NCI-H82 treated with DMSO at 0.1 percent for 48 hours (cell line): ENCODE measurements at regions not wholly inside any gene's neighbourhood (a gene's known extent, or its start where the extent isn't known, plus 50 kb on each side); places are given as distances from the start of the nearest gene placed in this dataset.

ENCODE experiments used
- DNase-seq: peaks from one replicate; lab custom pipeline; 2025; ENCODE audit not compliant: unreplicated experiment; lab: John Stamatoyannopoulos, UW

DNA sequence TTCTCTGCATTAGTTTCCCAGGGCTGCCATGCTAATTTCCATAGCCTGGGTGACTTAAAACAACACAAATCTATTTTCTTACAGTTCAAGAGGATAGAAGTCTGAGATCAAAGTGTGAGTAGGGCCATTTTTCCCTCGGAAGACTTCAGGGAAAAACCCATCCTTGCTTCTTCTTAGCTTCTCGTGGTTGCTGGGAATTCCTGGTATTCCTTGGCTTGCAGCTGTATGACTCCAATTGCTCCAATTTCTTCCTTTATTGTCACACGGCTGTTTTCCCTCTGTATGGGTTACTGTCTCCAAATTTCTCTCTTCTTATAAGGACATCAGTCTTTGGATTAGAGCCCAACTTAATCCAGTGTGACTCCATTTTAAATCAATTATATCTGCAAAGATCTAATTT is 128.4 kb upstream of the JAG1 start:
- DNase-seq, result no peak

DNA sequence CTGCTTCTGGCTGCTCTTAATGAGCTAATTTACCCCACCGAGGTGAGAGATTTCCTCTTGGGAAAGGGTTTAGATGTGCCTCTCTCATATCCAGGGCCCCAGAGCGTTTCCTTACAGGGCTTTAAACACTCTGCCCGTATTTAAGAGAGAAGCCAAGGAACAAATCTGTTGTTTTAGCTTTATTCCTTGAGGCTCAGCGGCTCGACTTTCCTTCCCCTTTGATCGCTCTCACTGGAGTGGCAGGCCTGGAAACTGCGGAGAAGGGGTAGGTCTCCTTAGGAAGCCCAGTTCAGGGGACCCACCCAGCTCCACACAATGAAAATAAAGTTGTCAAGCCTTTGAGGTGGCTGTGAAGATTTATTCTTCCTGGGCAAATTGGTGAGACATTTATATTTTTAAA is 132.0 kb upstream of the JAG1 start:
- DNase-seq, result no peak

DNA sequence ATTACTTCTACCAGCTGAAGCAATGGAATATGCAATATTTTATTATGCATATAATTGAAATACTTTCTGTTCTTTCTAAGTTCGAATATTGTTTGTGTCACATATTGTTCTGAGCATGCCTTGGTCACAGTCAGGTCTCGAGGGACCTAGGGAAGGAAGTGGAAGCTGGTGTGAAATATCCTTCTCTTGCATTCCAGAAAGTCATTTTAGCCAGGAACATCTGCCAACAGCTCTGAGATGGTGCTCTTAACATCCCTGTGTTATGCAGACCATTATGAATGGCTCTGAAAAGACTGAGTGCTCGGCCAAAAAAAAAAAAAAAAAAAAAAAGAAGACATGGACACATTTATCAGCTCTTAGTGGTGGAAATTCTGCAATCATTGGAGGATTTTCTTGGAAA is 132.7 kb upstream of the JAG1 start:
- no peak for DNase-seq

DNA sequence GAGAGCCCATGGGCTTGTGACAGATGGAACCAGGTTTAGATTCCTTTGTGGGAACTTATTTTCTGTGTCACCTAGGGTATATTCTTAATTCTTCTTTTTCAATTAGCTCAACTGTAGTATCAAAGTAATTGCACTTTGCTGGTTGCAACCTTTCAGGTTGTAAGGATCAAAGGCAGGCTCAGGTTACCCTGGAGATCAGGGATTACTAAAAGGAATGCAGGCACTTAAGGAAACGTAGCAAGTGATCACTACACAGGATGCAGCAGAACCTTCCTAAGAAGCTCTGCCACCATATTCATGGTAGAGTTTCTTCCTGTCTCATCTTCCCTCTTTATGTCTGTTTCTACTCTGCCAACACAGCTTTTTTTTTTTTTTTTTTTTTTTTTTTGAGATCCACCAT is 133.2 kb upstream of the JAG1 start:
- DNase-seq, result no peak

DNA sequence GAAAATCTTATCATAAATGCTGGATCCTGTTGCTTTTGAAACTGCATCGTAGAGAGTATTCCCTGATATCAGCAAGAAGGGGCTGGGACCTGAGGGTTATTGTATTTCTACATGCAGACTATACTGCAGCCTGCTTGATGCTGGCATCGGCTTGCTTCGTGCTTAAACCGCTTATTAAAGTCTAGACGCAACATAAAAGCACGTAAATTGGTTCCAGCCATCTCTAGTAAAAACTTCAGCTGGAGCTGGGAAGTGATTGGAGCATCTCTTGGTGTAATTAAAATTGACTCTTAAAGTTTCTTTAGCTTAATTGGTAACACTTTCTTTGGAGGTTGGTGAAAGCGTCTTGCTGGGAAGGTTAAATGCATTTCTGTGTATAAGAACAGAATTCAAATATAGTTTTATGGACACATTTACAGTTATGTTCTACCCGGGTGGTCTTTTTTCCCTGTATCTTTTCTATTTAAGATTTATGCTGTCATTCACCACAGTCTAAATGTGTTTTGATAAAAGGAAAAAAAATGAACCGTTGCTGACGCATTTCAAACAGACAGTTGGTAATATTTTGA is 139.0 kb upstream of the JAG1 start:
- no peak for DNase-seq

DNA sequence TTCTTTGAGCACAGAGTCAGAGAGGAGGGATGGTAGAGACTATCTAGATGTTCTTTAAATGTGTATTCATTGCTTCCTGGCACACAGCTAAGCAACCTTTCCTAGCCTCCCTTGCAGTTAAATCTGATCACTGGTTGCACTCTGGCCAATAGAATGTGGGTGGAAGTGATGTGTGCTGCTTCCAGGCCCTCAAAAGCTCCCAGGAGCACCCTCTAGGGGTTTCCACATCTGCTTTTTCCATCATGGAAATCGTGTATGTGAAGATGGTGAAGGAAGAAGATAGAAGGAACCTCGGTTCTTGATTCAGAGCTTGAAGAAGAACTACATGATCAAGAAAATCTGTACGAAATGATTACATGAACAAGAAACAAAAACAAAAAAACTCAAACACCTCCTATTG is 149.8 kb upstream of the JAG1 start:
- DNase-seq, result no peak

DNA sequence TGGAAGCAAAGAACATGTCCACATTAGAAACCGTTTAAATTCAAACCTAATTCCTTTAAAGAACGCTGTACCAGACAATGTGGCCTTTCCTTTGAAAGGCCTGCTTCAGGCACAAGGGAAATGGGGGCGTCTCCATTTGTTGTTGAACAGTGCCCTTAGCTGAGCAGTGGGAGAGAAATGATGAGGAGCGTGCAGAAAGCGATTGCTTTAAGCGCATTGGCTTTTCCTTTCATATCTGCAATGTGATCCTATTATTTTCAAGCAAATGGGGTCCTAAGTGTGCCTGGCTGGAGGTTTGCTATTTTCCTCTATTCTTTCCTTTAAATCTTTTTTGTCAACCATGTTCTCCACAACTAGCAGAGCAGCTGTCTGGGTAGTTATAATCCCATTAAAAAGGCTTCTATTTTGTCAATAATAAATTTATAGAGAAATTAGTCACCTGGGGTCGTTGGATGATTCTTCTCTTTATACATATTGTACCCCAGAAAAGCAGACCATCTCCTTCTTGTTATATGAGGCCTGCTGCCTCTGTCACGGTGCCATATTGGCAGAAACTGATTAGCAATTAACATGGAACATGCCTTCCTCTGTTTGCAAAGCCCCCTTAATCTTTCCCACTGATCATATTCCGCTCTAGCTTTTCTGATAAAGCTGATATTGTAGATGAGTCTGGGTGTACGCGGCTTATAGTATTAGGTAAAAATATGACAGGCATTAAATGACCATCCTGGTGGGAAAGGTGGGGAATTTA is 151.1 kb upstream of the JAG1 start:
- DNase-seq, result no peak

DNA sequence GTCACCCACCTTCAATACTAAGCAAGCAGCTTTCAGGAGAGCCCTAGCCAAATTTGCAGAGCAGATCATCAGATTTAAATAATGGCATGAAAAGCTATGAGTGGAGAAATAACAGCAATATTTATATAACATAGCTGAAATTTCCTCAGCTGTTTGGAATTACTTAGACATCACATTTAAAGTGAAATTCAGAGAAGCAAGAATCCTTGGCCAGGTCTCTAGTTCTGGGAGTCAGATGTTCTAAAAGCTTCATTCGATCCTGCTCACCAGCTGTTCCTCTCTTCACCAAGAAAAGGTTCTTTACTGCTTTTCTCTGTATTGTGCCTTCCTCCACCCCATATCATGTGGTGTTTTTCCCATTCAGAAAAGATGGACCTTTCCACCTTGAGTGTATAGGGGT is 152.3 kb upstream of the JAG1 start:
- DNase-seq, result no peak

DNA sequence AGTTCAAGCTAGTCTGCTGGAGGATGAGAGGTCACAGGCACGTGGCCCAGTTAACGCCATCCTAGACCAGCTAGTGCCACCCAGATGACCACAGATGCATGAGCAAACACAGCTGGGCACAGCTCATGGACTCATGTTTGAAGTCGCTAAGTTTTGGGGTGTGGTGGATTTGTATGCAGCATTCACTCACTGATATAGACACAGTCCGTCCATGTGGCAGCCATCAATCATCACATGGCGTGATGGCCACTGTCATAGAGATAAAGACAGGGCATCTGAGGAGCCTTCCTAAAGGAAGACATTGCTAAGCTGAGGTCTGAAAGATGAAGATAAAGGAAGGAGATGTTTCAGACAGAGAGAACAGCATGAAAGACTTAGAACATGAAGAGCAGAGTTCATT is 154.4 kb upstream of the JAG1 start:
- no peak for DNase-seq

DNA sequence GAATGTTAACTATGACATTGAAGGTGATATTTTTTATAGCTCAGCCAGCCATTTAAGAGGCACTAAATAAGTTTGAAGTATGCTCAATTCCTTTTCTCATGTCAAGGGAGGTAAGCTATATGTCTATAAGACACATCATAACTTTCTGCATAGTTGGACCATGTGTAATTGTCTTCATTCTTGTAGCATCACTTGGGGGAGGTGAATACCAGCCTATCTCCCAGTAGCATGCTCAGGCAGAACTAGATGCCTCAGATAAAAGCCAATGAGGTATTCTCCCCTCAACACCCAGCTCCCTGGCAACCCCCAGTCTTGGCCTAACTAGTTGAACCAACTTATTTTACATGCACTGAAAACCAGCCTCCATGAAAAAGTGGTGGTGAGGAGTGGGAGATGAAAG is 158.3 kb upstream of the JAG1 start:
- no peak for DNase-seq

DNA sequence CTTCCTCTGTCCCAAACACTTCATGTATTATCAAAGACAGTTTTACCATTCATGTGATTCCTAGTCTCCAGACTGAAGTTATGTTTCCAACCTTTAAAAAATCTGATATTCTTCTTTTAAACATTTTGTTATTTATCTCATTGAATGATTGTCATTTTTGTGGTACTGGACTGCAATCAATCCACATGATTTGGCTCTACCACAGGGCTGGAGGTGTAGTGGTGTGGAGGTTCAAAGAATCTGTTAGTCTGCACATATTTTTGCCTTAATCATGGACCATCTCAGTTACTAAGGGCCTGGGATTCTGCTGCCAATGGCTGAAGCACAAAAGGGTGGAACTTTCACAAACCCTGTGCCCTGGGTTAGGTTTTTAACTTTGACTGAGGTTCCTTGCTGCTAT is 164.1 kb upstream of the JAG1 start:
- DNase-seq, result no peak

DNA sequence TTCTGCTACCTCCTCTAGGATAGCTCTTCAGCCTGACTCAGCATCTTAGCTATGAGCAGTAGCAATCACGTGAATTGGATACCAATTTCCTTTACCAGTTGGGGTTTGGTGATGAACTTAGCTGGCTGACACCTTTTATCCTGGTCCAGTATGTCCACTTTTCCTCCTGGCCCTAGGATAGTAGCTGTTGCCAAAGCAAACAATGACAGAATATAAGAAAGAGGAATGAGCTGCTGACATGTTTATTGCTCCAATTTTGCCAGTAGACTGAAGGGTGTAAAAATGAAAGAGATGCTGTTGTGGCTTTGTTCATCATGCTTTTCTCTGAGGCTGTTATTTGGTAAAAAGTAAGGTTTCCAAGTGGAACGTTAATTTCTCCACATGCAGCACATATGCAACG is 168.3 kb upstream of the JAG1 start:
- no peak for DNase-seq

DNA sequence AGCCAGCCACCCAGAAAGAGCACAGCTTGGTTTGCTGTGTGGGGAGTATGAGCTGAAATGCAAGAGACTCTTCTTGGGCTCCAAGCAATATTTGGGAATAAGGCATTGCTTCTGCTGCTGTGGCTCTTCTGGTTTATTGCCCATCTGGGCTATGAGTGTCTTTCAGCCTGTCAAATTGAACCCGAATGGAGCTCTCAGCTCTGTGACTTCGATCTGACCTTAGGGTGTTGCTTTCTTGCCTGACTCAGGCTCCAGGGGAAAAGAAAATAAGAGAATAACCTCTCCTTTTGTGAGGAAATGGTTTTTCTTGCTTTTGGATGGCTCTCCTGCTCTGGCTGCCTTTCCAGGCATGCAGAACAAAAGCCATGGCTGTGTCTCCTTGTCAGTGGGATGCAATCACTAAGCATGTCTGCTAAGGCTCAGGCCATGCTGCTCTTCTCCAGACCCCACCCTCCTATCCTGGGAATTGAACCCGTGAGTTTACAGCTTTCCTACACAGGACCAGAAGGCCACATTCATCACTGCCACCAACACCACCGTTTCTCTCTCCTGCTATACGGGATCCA is 169.4 kb upstream of the JAG1 start:
- DNase-seq, result no peak

DNA sequence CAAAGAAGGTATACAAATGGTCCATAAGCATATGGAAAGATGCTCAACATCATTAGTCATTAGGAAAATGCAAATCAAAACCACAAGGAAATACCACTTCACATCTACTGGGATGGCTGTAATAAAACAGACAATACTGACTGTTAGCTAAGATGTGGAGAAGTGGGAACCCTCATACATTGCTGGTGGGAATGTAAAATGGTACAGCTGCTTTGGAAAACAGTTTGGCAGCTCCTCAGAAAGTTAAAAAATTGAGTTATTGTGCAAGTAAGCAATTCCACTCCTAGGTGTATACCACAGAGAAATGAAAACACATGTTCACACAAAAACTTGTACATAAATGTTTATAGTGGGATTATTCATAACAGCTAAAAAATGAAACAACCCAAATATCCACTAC is 173.0 kb upstream of the JAG1 start:
- DNase-seq, result no peak

DNA sequence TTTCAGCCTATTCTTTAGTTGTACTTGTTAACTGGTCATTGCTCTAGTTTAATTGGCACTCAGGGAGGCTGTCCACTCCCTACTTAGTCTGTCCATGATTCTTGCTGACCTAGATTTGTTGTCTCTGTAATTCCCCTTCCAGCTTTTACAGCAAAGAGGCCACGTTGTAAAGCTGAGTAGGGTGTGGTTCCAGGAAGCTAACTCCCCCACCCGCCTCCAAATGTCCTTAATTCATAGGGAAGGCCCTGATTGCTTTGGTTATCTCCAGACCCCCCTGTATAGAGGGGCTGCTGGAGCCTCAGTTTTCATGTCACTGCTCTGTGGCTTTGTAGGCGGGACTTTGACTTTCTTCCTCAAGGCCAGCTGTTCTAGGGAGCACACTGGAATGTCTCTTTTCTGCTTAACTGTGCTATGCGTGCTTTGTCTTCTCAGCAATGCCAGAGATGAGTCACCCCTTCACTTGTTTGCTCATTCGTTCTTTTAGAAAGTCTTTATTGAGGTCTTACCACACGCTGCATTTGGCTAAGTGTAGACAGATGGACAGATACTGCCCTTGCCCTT is 175.1 kb upstream of the JAG1 start:
- DNase-seq, result no peak

DNA sequence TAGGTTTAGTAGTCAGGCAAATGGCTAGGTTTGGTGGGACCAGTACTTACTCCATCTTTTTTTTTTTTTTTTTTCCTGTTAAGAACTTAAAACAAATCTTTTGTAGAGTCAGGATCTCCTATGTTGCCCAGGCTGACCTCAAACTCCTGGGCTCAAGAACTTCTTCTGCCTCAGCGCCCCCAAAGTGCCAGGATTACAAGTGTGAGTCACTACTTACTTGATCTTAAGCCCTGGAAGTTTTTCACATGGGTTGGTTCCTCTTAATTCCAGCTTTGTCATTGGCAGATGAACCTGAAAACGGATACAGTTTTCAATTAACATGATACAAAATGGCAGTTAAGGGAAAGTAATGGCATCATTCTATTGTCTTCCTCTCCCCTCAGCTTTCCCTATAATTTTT is 179.4 kb upstream of the JAG1 start:
- no peak for DNase-seq

DNA sequence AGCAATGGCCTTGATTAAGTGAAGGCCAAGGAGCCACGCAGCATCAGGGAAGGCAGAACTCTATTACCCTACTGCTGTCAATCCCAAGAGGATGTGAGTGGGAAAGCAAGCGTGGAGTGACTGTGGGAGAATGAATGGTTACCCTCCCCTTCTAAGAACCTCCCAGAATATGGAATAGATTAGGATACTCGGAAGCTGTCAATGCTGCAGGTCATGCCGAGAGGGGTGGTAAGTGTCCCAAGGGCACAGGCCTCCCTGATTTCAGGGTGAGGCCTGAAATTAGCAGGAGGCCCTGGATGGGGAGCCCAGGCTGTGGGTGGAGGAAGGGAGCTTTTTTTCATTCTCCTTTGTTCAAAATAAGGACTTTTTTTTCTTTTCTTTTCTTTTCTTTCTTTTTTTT is 179.9 kb upstream of the JAG1 start:
- no peak for DNase-seq

DNA sequence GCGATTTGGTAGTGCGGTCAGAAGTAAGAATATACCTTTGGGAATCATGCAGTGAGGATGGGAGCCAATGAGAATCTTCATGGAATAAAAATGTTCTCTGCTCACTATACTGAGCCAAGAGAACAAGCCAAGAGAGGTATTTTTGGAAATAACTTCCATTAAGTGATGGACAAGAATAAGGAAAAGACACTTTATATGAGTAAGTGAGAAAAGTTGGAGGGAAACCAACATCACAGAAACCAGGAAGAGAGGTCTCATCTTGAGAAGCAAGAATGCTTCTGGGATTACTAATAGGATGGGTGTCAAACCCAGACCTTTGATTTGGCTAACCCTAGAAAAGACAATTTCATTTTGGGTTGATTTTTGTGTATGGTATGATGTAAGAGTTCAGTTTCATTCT is 181.2 kb upstream of the JAG1 start:
- no peak for DNase-seq

DNA sequence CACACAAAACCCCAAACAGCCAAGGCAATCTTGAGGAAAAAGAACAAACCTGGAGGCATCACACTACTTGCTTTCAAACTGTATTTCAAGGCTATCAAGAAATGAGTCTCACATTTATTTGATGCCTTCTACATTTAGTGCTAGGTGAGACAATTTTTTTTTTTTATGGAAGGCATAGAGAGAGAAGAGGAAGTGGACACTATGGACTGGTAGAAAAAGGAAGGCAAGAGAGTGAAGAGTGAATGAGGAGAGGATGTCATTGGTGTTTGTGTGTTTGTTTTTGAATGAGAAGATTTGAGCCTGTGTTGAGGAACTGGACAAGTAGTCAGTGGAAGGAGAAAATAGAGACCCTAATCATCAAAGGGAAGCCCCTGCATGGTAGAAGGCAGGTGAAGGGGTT is 182.0 kb upstream of the JAG1 start:
- no peak for DNase-seq

DNA sequence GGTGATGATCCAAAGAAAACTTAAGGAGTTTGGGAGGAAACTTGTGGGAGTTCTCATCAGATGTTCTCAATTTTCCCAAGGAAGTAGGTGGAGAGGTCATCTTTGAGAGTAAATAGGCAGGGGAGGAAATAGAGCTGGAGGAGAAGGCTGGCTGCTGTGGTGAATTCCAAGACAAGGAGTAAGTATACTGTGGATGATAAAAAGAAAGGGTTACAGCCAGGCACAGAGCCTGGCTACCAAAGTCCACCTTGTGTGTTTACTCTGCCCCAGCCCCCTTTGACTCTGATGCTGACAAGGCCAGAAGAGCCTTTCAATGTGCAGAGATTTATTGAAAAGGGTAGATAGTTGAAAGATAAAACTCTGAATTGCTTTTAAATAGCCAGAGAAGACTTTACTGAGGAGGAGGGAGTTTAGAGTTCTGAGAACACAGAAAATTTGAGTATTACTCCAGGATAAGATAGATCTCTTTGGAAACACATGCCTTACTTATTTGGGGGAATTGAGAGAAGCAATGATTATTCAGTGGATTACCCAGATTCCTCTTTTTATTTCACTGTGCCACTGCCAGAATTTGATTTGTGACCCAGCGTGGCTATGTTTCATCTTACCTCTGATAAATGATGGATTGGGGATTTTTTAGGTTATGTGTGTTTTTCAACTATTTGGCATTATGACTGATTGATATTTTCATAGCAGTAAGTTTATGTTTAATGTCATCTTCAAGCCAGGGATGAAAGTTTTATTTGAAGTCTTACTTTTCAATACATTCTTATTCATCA is 182.6 kb upstream of the JAG1 start:
- no peak for DNase-seq

DNA sequence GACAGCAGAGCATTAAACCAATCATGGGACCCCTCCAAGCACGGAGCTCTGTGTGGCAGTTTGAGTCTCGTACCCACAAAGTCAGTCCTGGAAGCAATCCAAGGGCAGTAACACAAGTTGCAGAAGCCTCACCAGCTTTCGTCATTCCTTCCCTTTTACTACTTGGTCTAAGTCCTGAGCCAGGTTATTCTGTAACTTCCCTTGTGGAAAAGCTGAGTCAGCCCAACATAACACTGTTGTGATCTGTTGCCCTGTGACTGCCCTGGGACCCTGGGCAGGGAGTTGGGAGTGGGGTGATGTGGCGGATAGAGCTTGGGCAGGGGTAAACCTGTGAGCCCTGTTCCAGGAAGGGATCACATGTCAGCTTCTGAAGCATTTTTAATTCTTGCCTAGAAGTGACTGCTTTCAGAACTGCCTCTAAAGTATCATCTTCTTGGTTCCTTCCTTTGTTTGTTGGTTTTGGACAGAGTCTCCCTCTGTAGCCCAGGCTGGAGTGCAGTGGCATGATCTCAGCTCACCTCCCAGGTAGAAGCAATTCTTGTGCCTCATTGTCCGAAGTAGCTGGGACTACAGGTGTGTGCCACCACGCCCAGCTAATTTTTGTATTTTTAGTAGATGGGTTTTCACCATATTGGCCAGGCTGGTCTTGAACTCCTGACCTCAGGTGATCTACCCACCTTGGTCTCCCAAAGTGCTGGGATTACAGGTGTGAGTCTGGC is 183.7 kb upstream of the JAG1 start:
- no peak for DNase-seq
